ENCODE measurements at regions not wholly inside any gene's neighbourhood (a gene's known extent, or its start where the extent isn't known, plus 50 kb on each side); places are given as distances from the start of the nearest gene placed in this dataset.

DNA sequence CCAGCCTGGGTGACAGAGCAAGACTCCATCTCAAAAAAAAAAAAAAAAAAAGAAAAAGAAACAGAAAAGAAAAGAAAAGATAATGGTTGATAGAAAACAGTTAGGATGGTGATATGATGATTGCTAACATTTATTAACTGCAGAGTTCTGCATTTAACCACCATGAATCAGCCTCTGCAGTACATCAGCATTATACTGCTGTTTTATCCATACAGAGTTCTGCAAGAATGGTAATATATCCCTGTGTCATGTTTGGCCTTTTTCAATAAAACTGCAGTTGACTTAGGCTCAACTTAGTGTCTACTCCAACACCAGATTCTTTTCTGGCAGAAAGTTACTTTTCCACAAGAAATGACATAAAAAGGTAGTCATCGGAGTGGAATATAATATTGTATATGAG, 62.6 kb downstream of the DUSP6 start:
- TF ChIP-seq SUZ12 (IDR thresholded peaks at IDR 0.05; ENCODE audit: extremely low read depth, insufficient read depth, insufficient read length), result no peak
- Histone ChIP-seq H3K9ac (ENCODE audit: insufficient read length, low read depth) (no peak overlapping the region), H3K4me3 (ENCODE audit: insufficient read length, low read depth) (no peak overlapping the region), H3K9me3 (ENCODE audit: insufficient read depth, low read length) (no peaks in the 10 kb centered on the region), H3K27me3 (ENCODE audit: insufficient read depth, insufficient read length) (no peaks in the 10 kb centered on the region), H3K36me3 (ENCODE audit: insufficient read depth, insufficient read length, low read length) (no peaks in the 10 kb centered on the region), H3K4me1 (ENCODE audit: insufficient read depth, insufficient read length) (no peaks in the 10 kb centered on the region)
- DNase-seq (ENCODE audit: low read depth, low spot score), result no peak

DNA sequence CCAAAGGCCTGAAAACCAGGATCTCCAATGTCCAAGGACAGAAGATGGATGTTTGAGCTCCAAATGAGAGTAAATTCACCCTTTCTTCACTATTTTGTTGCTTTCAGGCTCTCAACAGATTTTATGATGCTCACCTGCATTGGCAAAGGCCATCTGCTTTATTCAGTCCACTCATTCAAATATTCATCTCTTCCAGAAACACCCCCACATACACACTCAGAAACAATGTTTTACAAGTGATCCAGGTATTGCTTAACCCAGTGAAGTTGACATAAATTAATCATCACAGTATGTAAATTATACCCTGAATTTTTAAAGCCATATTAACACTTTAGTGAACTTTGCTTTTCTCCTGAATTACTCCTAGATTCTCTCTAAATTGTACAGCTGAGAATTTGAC, 63.3 kb downstream of the DUSP6 start:
- no peak for TF ChIP-seq YY1 (IDR thresholded peaks at IDR 0.05; ENCODE audit: insufficient read depth, insufficient read length)
- Histone ChIP-seq H3K36me3 (ENCODE audit: insufficient read depth, insufficient read length, low read length) (no peaks in the 10 kb centered on the region), H3K9me3 (ENCODE audit: insufficient read depth, low read length) (no peaks in the 10 kb centered on the region)

DNA sequence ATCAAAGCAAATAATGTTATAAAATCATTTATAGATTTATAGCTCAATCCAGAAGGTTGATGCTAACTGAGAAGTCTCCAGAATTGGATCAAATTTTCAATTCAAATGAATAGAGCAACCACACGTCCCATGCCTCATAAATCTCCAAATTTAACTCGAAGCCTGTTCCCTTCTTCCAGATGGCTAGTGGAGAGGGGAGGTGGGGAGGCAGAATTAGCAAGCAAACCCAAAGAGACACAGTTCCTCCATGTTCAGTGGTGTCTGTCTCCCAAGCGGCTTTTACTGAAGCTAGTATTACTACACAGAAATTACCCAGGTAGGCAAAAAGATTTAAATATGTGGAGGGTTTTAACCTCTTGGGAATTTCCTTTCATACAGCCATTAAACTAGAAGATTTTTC, 65.8 kb downstream of the DUSP6 start:
- Histone ChIP-seq H3K4me1 (ENCODE audit: insufficient read depth, insufficient read length) (no peaks in the 10 kb centered on the region), H3K27me3 (ENCODE audit: insufficient read depth, insufficient read length) (no peaks in the 10 kb centered on the region), H3K9me3 (ENCODE audit: insufficient read depth, low read length) (no peaks in the 10 kb centered on the region), H3K36me3 (ENCODE audit: insufficient read depth, insufficient read length, low read length) (no peaks in the 10 kb centered on the region), H3K9ac (ENCODE audit: insufficient read length, low read depth) (no peak overlapping the region), H3K4me3 (ENCODE audit: insufficient read length, low read depth) (no peak overlapping the region)
- TF ChIP-seq SUZ12 (IDR thresholded peaks at IDR 0.05; ENCODE audit: extremely low read depth, insufficient read depth, insufficient read length), result no peak
- TF ChIP-seq ZNF274 (IDR thresholded peaks at IDR 0.05; ENCODE audit: low read depth, low read length), result no peak
- TF ChIP-seq YY1 (IDR thresholded peaks at IDR 0.05; ENCODE audit: insufficient read depth, insufficient read length), result no peak
- DNase-seq (ENCODE audit: low read depth, low spot score), result no peak

More for the DNA sequence above, 63.3 kb downstream of the DUSP6 start:
- H3K9ac ChIP-seq (ENCODE audit: insufficient read length, low read depth), result no peak overlapping the region
- H3K27me3 ChIP-seq (ENCODE audit: insufficient read depth, insufficient read length), result no peaks in the 10 kb centered on the region
- no peak overlapping the region for H3K4me3 ChIP-seq (ENCODE audit: insufficient read length, low read depth)
- no peaks in the 10 kb centered on the region for H3K4me1 ChIP-seq (ENCODE audit: insufficient read depth, insufficient read length)
- no peak for DNase-seq (ENCODE audit: low read depth, low spot score)

DNA sequence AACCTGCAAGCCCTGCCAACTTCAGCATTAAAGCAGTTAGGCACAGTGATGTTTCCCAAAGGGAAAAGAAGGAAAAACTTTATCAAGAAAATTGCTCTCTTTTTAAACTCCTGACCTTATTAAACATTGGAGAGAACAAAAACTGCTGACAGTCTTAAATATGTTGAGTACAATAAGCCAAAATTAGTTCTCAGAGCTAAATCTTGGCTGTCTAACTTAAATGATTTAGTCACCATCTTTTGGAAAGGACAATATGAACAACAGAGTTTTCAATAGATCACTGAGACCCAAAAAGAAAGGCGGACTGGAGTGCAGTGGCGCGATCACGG, 70.8 kb downstream of the DUSP6 start:
- no peak overlapping the region for H3K9ac ChIP-seq (ENCODE audit: insufficient read length, low read depth)
- no peak for DNase-seq (ENCODE audit: low read depth, low spot score)
- H3K4me3 ChIP-seq (ENCODE audit: insufficient read length, low read depth), result no peak overlapping the region
- no peak for TF ChIP-seq ZNF274 (IDR thresholded peaks at IDR 0.05; ENCODE audit: low read depth, low read length)
- TF ChIP-seq SUZ12 (IDR thresholded peaks at IDR 0.05; ENCODE audit: extremely low read depth, insufficient read depth, insufficient read length), result no peak
- no peak for TF ChIP-seq YY1 (IDR thresholded peaks at IDR 0.05; ENCODE audit: insufficient read depth, insufficient read length)
- no peaks in the 10 kb centered on the region for H3K9me3 ChIP-seq (ENCODE audit: insufficient read depth, low read length)
- H3K36me3 ChIP-seq (ENCODE audit: insufficient read depth, insufficient read length, low read length), result no peaks in the 10 kb centered on the region
- no peaks in the 10 kb centered on the region for H3K4me1 ChIP-seq (ENCODE audit: insufficient read depth, insufficient read length)
- no peaks in the 10 kb centered on the region for H3K27me3 ChIP-seq (ENCODE audit: insufficient read depth, insufficient read length)

DNA sequence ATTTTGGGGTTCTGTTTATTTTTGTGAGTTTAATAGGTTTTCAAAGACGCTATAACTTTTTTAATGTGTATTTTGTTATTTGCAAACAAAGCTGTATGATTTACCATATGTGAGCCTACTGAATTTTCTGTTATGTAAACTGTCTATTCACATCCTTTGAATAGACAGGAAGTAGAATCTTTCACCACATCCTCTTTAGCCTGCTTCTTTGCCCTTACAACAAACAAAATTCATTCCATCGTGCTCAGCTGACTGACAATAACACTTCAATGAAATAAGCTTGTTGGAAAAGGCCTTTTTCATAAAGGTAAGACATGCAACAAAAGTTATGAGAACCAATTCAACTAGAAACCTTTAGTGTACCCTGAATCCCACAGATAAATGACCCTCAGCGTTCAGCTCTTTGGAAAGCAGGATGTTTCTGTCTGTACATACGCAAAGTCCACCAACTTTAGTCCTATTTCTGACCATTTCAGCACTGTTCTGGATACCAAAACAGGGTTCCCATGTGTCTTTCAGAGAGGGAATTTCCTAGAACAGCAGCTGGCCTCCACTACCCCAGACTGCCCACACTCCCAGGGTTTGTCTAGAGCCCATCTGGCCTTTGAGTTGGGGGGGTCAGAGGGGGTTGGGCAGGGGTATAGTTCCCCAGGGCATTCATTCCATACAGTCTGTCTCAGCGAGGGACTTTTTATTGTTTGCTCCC, 71.3 kb downstream of the DUSP6 start:
- Histone ChIP-seq H3K36me3 (ENCODE audit: insufficient read depth, insufficient read length, low read length) (no peaks in the 10 kb centered on the region), H3K4me1 (ENCODE audit: insufficient read depth, insufficient read length) (no peaks in the 10 kb centered on the region), H3K4me3 (ENCODE audit: insufficient read length, low read depth) (no peak overlapping the region), H3K27me3 (ENCODE audit: insufficient read depth, insufficient read length) (no peaks in the 10 kb centered on the region), H3K9me3 (ENCODE audit: insufficient read depth, low read length) (no peaks in the 10 kb centered on the region), H3K9ac (ENCODE audit: insufficient read length, low read depth) (no peak overlapping the region)
- no peak for TF ChIP-seq ZNF274 (IDR thresholded peaks at IDR 0.05; ENCODE audit: low read depth, low read length)
- TF ChIP-seq YY1 (IDR thresholded peaks at IDR 0.05; ENCODE audit: insufficient read depth, insufficient read length), result no peak
- TF ChIP-seq SUZ12 (IDR thresholded peaks at IDR 0.05; ENCODE audit: extremely low read depth, insufficient read depth, insufficient read length), result no peak
- no peak for DNase-seq (ENCODE audit: low read depth, low spot score)

DNA sequence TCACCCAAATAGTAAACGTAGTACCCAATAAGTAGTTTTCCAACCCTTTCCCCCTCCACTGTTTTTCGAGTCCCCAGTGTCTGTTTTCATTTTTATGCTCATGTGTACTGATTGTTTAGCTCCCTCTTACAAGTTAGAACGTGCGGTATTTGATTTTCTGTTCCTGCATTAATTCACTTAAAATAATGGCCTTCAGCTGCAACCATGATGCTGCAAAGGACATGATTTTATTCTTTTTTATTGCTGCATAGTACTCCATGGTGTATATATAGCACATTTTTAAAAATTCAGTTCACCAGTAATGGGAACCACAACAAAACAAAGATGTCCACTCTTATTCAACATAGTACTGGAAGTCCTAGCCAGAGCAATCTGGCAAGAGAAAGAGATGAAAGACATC, 72.8 kb downstream of the DUSP6 start:
- TF ChIP-seq SUZ12 (IDR thresholded peaks at IDR 0.05; ENCODE audit: extremely low read depth, insufficient read depth, insufficient read length) (no peak), ZNF274 (IDR thresholded peaks at IDR 0.05; ENCODE audit: low read depth, low read length) (no peak), YY1 (IDR thresholded peaks at IDR 0.05; ENCODE audit: insufficient read depth, insufficient read length) (no peak)
- no peak for DNase-seq (ENCODE audit: low read depth, low spot score)
- no peaks in the 10 kb centered on the region for H3K36me3 ChIP-seq (ENCODE audit: insufficient read depth, insufficient read length, low read length)
- no peak overlapping the region for H3K9ac ChIP-seq (ENCODE audit: insufficient read length, low read depth)
- no peaks in the 10 kb centered on the region for H3K9me3 ChIP-seq (ENCODE audit: insufficient read depth, low read length)
- H3K4me3 ChIP-seq (ENCODE audit: insufficient read length, low read depth), result no peak overlapping the region
- H3K27me3 ChIP-seq (ENCODE audit: insufficient read depth, insufficient read length), result no peaks in the 10 kb centered on the region
- no peaks in the 10 kb centered on the region for H3K4me1 ChIP-seq (ENCODE audit: insufficient read depth, insufficient read length)

DNA sequence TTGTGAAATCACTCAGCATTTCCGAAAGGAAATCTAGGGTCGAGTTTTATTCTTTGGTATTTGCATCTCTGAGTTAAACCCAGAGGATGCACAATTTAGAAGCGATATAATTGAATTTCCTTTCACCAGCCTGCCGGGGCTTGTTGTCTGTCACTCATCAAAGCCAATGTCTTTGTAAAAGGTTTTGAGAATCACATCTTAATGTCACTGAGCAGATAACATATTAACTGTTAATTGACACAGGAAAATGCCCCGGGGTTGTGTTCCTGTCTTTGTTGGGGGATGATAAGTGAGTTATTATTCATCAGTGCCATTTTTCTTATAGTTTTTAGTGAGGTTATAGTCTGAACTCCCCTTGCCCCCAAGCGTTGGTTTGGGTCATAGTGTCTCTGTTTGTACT, 73.4 kb downstream of the DUSP6 start:
- no peaks in the 10 kb centered on the region for H3K36me3 ChIP-seq (ENCODE audit: insufficient read depth, insufficient read length, low read length)
- no peak overlapping the region for H3K9ac ChIP-seq (ENCODE audit: insufficient read length, low read depth)
- no peaks in the 10 kb centered on the region for H3K4me1 ChIP-seq (ENCODE audit: insufficient read depth, insufficient read length)
- no peaks in the 10 kb centered on the region for H3K9me3 ChIP-seq (ENCODE audit: insufficient read depth, low read length)
- no peak overlapping the region for H3K4me3 ChIP-seq (ENCODE audit: insufficient read length, low read depth)
- no peaks in the 10 kb centered on the region for H3K27me3 ChIP-seq (ENCODE audit: insufficient read depth, insufficient read length)
- DNase-seq (ENCODE audit: low read depth, low spot score), result no peak
- TF ChIP-seq SUZ12 (IDR thresholded peaks at IDR 0.05; ENCODE audit: extremely low read depth, insufficient read depth, insufficient read length) (no peak), ZNF274 (IDR thresholded peaks at IDR 0.05; ENCODE audit: low read depth, low read length) (no peak), YY1 (IDR thresholded peaks at IDR 0.05; ENCODE audit: insufficient read depth, insufficient read length) (no peak)

DNA sequence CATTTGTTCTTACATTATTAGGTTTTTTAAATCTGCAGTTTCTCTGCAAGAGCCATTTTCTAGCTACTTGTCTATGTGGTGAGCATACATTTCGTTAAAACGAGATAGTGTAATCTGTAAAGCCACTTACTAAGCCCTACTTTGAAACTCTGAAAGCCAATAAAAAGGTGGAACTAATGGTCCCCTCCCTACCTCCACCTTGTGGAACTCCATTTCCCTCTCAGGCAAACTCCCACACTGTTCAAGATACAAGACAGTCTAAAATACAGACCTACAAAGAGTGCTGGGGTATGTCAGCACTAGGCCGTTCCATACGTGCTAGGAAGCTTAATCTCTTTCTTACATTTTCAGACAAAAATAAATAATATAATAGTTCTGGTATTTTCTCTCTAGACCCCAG, 74.1 kb downstream of the DUSP6 start:
- H3K9ac ChIP-seq (ENCODE audit: insufficient read length, low read depth), result no peak overlapping the region
- no peak overlapping the region for H3K4me3 ChIP-seq (ENCODE audit: insufficient read length, low read depth)
- DNase-seq (ENCODE audit: low read depth, low spot score), result no peak
- no peaks in the 10 kb centered on the region for H3K27me3 ChIP-seq (ENCODE audit: insufficient read depth, insufficient read length)
- H3K9me3 ChIP-seq (ENCODE audit: insufficient read depth, low read length), result no peaks in the 10 kb centered on the region
- TF ChIP-seq SUZ12 (IDR thresholded peaks at IDR 0.05; ENCODE audit: extremely low read depth, insufficient read depth, insufficient read length) (no peak), ZNF274 (IDR thresholded peaks at IDR 0.05; ENCODE audit: low read depth, low read length) (no peak), YY1 (IDR thresholded peaks at IDR 0.05; ENCODE audit: insufficient read depth, insufficient read length) (no peak)
- no peaks in the 10 kb centered on the region for H3K4me1 ChIP-seq (ENCODE audit: insufficient read depth, insufficient read length)
- no peaks in the 10 kb centered on the region for H3K36me3 ChIP-seq (ENCODE audit: insufficient read depth, insufficient read length, low read length)
